Germinal center (tissue), 1 donor: ENCODE measurements at regions not wholly inside any gene's neighbourhood (a gene's known extent, or its start where the extent isn't known, plus 50 kb on each side); places are given as distances from the start of the nearest gene placed in this dataset.
"Not testable (repeated sequence)": the region's sequence is repeated elsewhere in the genome, so short reads cannot be mapped to it uniquely, and the experiment has no call there.

Source experiments
- DNase-seq: peaks from one replicate; pipeline ENCODE4 v3.0.0; 2012; ENCODE audit warnings: mixed read lengths, low spot score

- DNase-seq: no peak
Observed at GRCh38 chr21:19065164-19065563, 661.6 kb upstream of the TMPRSS15 start.

GRCh38 chr21:19076031-19076430 lies 672.4 kb upstream of the TMPRSS15 start:
- no peak for DNase-seq

GRCh38 chr21:19109694-19110093 lies 706.1 kb upstream of the TMPRSS15 start:
- no peak for DNase-seq

- DNase-seq: not testable (repeated sequence)
Observed at GRCh38 chr21:19119259-19119658, 715.7 kb upstream of the TMPRSS15 start.

- DNase-seq: no peak
Observed at GRCh38 chr21:19120591-19120990, 717.0 kb upstream of the TMPRSS15 start.

GRCh38 chr21:19122356-19122755 lies 718.8 kb upstream of the TMPRSS15 start:
- no peak for DNase-seq

- no peak for DNase-seq
Observed at GRCh38 chr21:19123053-19123452, 719.5 kb upstream of the TMPRSS15 start.

- DNase-seq: no peak
Observed at GRCh38 chr21:19123525-19123924, 719.9 kb upstream of the TMPRSS15 start.

GRCh38 chr21:19124691-19125090 lies 721.1 kb upstream of the TMPRSS15 start:
- DNase-seq: no peak

GRCh38 chr21:19130379-19131028 lies 726.9 kb upstream of the TMPRSS15 start:
- no peak for DNase-seq

- DNase-seq: no peak
Observed at GRCh38 chr21:19141511-19141910, 737.9 kb upstream of the TMPRSS15 start.

GRCh38 chr21:19145682-19146293 lies 742.2 kb upstream of the TMPRSS15 start:
- DNase-seq: no peak

GRCh38 chr21:19148056-19148455 lies 744.5 kb upstream of the TMPRSS15 start:
- DNase-seq: no peak

- no peak for DNase-seq
Observed at GRCh38 chr21:19171585-19171984, 768.0 kb upstream of the TMPRSS15 start.

GRCh38 chr21:19181604-19182140 lies 778.1 kb upstream of the TMPRSS15 start:
- DNase-seq: no peak

GRCh38 chr21:19197950-19198349 lies 794.4 kb upstream of the TMPRSS15 start:
- DNase-seq: no peak

GRCh38 chr21:19198801-19199200 lies 795.2 kb upstream of the TMPRSS15 start:
- no peak for DNase-seq

GRCh38 chr21:19218163-19218562 lies 814.6 kb upstream of the TMPRSS15 start:
- no peak for DNase-seq

- no peak for DNase-seq
Observed at GRCh38 chr21:19224090-19224489, 820.5 kb upstream of the TMPRSS15 start.

- no peak for DNase-seq
Observed at GRCh38 chr21:19228226-19228625, 824.6 kb upstream of the TMPRSS15 start.

- not testable (repeated sequence) for DNase-seq
Observed at GRCh38 chr21:19233841-19234240, 830.3 kb upstream of the TMPRSS15 start.

- DNase-seq: no peak
Observed at GRCh38 chr21:19236209-19236608, 832.6 kb upstream of the TMPRSS15 start.

GRCh38 chr21:19237608-19238007 lies 834.0 kb upstream of the TMPRSS15 start:
- DNase-seq: no peak

- no peak for DNase-seq
Observed at GRCh38 chr21:19239696-19240095, 836.1 kb upstream of the TMPRSS15 start.
